ENCODE measurements at regions not wholly inside any gene's neighbourhood (a gene's known extent, or its start where the extent isn't known, plus 50 kb on each side); places are given as distances from the start of the nearest gene placed in this dataset.

GRCh38 chr15:93882779-93883178 is 348.6 kb upstream of the MCTP2 start:
- intact Hi-C loops (cut with micrococcal nuclease), result no loop called here

- intact Hi-C loops (cut with micrococcal nuclease), result no loop called here
Observed at GRCh38 chr15:93882141-93882540, 349.2 kb upstream of the MCTP2 start.

DNA sequence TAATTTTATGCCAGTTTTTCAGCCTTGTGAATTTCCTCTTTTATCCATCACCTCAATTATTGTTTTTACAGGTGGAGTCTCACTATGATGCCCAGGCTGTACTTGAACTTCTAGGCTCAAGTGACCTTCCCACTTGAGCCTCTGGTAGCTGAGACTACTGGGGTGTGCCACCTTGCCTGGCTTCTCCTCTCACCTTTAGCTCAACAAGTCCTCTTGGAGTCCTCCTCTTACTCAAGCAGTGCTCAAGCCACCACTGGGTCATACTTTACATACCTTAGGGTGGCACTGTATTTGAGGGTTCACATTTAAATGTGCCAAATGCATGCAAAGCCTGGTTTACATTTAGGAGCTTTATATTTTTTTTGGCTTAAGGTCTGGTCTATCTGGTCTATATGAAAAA is 350.1 kb upstream of the MCTP2 start:
- intact Hi-C loops (cut with micrococcal nuclease), result no loop called here

DNA sequence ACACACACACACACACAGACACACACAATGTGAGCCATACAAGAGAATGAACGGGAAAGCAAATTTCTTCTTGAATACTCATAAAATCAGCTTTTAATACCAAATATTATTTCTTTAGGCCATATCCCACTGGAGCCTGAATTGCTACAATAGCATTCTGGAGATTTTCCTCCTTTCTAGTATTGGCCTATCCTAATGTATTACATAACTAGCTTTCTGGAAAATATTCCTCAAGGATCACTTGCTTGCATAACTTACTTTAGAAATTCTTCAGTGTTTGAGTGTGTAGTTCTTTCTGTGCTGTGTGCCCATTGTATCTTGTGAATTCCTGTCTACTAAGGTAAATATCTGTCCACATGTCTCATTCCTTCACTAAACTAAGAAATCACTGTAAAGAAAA is 351.0 kb upstream of the MCTP2 start:
- intact Hi-C loops (cut with micrococcal nuclease), result no loop called here

DNA sequence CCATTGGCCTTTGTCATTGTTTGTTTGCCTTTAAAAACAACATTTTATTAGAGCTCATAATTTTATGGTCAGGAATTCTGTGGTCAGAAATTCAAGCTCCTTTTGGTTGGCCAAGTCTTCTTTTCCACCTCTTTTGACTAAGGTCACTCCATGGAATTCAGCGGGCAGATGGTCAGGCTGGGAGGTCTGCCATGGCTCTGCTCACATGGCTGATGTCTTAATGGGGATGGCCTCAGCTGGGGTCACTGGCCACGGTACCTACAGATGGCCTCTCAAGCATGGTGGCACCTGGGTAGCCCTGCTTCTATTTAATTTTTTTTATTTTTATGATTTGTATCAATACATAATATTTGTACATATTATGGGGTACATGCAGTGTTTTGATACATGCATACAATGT is 360.8 kb upstream of the MCTP2 start:
- intact Hi-C loops (cut with micrococcal nuclease), result no loop called here

DNA sequence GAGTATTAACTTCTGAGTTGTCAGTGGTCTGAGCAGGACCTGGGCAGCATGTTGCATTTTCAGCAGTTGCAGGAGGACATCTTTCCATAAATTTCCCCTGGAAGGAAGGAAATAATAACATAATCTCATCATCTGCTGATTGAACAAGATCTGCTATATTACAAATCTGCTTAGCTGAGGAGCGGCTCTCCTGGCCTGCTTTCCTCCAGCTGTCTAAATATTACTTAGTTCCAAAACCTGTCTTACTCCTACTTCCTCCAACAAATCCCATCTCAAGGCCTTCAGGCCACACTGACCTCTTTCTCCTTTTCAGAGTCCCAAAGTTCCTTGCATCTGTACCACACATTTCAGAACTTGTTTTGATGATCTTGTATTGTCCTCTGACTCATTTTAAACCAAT is 364.4 kb upstream of the MCTP2 start:
- intact Hi-C loops (cut with micrococcal nuclease), result no loop called here

GRCh38 chr15:93866476-93866875 is 364.9 kb upstream of the MCTP2 start:
- intact Hi-C loops (cut with micrococcal nuclease), result no loop called here

GRCh38 chr15:93865586-93865985 is 365.8 kb upstream of the MCTP2 start:
- intact Hi-C loops (cut with micrococcal nuclease), result no loop called here

DNA sequence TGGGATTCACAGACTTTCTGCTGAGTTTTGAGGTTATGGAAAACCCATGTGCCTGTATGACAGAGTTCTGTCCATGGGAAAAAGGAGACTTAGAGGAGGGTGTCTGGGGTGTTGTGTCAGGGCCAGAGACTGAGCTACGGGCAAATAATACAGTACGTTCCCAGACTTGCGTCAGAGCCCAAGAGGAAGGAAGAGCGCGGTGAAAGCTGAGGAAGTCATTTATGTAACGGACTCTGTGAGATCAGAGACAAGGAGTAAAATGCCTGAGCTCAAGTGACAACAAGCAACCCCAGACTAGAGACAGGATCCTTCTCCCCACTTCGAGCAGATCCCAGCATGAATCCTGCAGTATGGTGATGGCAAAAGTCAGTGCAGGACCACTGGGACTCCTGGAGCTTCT is 368.6 kb upstream of the MCTP2 start:
- intact Hi-C loops (cut with micrococcal nuclease), result no loop called here

DNA sequence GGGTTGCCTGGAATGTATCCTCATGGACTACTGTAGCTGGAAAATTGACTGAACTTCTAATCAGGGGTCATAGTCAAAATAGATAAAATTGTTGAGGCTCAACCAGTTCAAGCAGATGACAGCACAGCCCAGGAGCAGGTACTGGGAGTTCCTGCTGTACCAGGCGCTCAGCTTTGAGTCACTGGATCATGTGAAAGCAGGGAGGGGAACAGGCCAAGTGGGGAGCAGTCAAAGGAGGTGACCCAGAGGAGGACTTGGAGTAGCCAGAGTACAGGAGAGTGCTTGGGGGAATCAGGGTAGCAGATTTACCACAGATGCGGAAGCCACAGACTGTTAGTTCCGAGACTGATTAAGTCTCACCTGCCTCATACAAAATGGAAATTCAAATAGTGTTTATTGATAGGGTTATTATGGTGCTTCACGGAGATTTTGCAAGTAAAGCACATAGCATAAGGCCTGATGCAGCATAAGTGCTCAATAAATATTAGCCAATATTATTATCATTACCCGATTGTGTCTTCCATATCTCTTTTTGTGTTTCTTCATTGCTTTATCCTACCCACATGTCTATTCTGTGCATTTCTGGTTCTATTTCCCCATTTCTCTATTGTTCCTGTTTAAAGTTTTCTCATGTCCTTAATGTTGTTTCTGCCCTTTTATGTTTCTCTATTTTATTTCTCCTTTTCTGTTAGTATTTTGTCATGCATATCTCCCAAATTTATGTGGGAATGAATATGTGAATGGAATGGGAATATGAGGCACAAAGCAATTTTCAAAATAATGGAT is 369.2 kb upstream of the MCTP2 start:
- intact Hi-C loops (cut with micrococcal nuclease), result no loop called here

DNA sequence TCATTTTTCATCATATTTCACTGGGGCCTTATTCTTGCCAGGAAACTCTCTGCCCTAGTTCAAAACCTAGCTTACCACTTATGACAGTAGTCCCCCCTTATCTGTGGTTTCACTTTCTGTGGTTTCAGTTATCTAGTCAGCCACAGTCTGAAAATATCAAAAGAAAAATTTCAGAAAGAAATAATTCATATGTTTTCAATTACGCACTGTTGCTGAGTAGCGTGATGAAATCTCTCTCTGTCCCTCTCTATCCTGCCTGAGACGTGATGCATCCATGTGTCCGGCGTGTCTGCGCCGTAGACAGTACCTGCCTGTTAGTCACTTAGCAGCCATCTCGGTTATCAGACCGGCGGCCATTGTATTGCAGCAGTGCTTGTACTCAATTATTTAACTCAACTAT is 369.9 kb upstream of the MCTP2 start:
- intact Hi-C loops (cut with micrococcal nuclease), result no loop called here

- intact Hi-C loops (cut with micrococcal nuclease), result no loop called here
Observed at GRCh38 chr15:93860701-93861100, 370.7 kb upstream of the MCTP2 start.

GRCh38 chr15:93859176-93859575 is 372.2 kb upstream of the MCTP2 start:
- intact Hi-C loops (cut with micrococcal nuclease), result no loop called here

DNA sequence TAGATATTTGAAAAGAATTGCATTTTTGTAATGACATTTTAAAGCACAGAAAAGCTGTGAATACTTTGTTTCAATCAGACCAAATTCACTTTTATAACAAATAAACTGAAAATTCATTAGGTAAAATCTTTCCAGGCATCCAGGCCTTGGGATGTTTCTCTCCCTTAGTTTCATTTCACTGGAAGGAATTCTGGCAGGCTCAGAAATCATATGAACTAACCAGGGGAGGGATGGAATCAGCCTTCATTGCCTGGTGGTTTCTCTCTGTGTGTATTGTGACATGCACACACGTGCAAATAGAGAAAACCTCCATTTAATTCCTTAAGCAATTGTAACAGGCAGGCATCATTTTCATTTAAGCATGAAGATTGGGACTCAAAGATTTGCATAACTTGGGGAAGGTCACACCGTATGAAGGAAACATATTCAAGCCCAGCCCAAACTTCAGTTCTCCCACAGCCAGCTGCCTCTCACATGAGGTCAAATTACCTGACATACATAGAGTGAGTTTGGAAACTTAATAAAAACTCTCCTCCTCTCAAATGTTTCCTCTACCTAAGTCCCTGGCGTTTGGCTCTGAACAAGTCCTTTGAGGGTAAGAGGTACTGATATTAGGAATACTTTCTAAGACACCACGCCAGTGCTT is 376.1 kb upstream of the MCTP2 start:
- intact Hi-C loops (cut with micrococcal nuclease), result no loop called here

DNA sequence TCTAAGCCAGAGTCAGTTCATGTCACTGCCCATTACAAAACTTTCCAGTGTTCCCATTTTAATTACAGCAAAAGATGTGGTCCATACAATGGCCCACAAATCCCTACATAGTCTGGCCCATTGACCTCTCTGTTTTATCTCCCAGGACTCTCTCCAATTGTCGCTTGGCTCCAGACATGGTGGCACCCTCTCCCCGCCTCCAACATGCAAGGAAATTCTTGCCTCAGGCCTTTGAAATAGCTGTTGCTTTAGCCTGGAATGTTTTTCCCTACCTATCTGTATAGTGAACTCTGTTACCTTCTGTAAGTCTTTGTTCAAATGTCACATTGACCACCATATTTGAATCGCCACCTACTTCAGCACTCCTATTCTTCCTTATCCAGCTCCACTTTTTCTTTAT is 377.3 kb upstream of the MCTP2 start:
- intact Hi-C loops (cut with micrococcal nuclease), result no loop called here

- intact Hi-C loops (cut with micrococcal nuclease), result no loop called here
Observed at GRCh38 chr15:93852761-93853160, 378.6 kb upstream of the MCTP2 start.

- intact Hi-C loops (cut with micrococcal nuclease), result no loop called here
Observed at GRCh38 chr15:93848490-93848889, 382.9 kb upstream of the MCTP2 start.

- intact Hi-C loops (cut with micrococcal nuclease), result no loop called here
Observed at GRCh38 chr15:93848076-93848475, 383.3 kb upstream of the MCTP2 start.

DNA sequence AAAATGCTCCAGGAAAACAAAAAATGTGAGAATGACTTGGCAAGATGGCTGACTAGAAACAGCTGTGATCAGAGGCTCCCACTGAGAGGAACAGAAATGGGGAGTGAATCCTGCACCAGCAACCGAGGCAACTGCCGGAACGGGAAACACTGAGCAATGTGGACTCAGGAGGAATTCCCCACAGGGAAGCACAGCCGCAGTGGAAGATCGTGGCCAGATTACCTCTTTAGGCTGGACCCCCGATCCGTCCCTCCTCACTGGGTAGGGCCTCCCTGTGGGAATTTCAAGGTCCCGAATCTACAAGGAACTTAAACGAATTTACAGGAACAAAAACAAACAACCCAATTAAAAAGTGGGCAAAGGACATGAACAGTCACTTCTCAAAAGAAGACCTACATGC is 385.2 kb upstream of the MCTP2 start:
- intact Hi-C loops (cut with micrococcal nuclease), result no loop called here

- intact Hi-C loops (cut with micrococcal nuclease), result no loop called here
Observed at GRCh38 chr15:93837450-93837849, 393.9 kb upstream of the MCTP2 start.

DNA sequence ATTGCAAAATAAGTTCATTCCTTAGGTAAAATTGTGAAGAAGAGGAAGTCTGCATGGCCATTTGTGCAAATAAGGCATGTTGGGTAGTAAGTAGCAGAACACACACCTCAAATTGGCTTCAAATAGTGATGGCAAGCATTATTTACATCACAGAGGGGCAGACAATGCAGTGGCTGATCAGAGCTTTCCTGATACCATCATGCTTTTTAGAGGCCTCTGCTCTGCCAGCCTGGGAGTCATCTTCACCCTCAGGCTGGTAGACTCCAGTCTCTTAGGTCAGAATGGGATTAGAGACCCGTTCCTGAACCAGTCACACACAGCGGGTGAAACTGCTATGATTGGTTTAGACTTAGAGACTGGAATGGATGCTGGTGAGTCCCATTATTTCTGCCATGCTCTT is 396.0 kb upstream of the MCTP2 start:
- intact Hi-C loops (cut with micrococcal nuclease), result no loop called here

- intact Hi-C loops (cut with micrococcal nuclease), result no loop called here
Observed at GRCh38 chr15:93831641-93832040, 399.7 kb upstream of the MCTP2 start.

Measured in T-helper 2 cell treated with Interferon-gamma antibody and Interleukin-4, amounts not matched to agents 100 ng/mL and 5 ng/mL, for 36 hours (primary cell).